ENCODE measurements at regions not wholly inside any gene's neighbourhood (a gene's known extent, or its start where the extent isn't known, plus 50 kb on each side); places are given as distances from the start of the nearest gene placed in this dataset.

DNA sequence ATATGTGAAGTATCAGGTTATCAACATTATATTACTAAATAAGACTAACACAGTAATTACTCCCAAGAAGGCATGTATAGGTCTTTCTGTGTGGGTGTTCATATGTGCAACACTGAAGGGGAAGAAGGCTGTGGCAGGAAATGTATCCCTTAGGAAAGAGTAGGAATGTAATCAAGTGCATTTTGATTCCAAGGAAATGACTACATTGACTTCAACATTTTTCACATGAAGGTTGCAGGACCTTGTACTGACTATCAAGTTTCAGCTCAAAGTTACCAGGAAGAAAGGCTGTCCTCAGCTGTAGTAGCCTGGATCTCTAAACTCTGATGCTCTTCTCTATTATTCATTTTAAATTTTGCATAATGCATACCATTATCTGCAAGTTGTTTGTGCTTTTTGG is 680.8 kb downstream of the NYAP2 start:
- Mint-ChIP-seq H3K9me3 (peaks cover 13 to 20% of the 10 kb centered on the region in 2 experiments), H3K27me3 (ENCODE audit: low read depth) (peaks cover 2% of the 10 kb centered on the region; the same call in 1 of the 2 replicates), H3K4me1 (no peaks in the 10 kb centered on the region), H3K27ac (no peak overlapping the region), H3K4me3 (no peak overlapping the region), H3K36me3 (ENCODE audit: insufficient read depth in 1 of 3, low read depth in 3 of 3) (peaks cover 4 to 11% (median 10%) of the 10 kb centered on the region in 3 experiments)
- no peak overlapping the region for H4K8ac ChIP-seq (replicated peaks; ENCODE audit: insufficient read length, low read depth, low read length)
- H2AFZ ChIP-seq (ENCODE audit: low read length), result no peak overlapping the region
- no peak overlapping the region for H3K4ac ChIP-seq (ENCODE audit: low read depth, low read length)
- H3K27ac ChIP-seq (ENCODE audit: insufficient read length, low read depth, low read length), result no peak overlapping the region
- H2BK20ac ChIP-seq (ENCODE audit: low read depth, low read length, poor library complexity, severe bottlenecking), result no peak overlapping the region
- peaks cover 6% of the 10 kb centered on the region for H3K9me3 ChIP-seq (ENCODE audit: control insufficient read depth, low read depth, low read length)
- H4K5ac ChIP-seq (ENCODE audit: insufficient read length, low read depth, low read length), result no peak overlapping the region
- no peak overlapping the region for H3K56ac ChIP-seq (ENCODE audit: insufficient read length, low read depth, low read length)
- no peak overlapping the region for H3K14ac ChIP-seq (ENCODE audit: insufficient read depth, low read length)
- no peaks in the 10 kb centered on the region for H4K20me1 ChIP-seq (ENCODE audit: control insufficient read depth, insufficient read depth, insufficient read length)
- H3T11ph ChIP-seq (ENCODE audit: low read length), result no peak overlapping the region
- H2AK5ac ChIP-seq (ENCODE audit: insufficient read length, low read length), result no peak overlapping the region
- no peak overlapping the region for H2BK5ac ChIP-seq (ENCODE audit: insufficient read length, low read length)
- no peak overlapping the region for H4K91ac ChIP-seq (ENCODE audit: insufficient read length, low read depth, low read length)
- H3K79me2 ChIP-seq (ENCODE audit: insufficient read depth, low read length), result no peaks in the 10 kb centered on the region
- no peak for DNase-seq
- H3K9ac ChIP-seq (ENCODE audit: extremely low read depth, insufficient read length, low read length), result no peak overlapping the region
- TF ChIP-seq, protein P1, sequence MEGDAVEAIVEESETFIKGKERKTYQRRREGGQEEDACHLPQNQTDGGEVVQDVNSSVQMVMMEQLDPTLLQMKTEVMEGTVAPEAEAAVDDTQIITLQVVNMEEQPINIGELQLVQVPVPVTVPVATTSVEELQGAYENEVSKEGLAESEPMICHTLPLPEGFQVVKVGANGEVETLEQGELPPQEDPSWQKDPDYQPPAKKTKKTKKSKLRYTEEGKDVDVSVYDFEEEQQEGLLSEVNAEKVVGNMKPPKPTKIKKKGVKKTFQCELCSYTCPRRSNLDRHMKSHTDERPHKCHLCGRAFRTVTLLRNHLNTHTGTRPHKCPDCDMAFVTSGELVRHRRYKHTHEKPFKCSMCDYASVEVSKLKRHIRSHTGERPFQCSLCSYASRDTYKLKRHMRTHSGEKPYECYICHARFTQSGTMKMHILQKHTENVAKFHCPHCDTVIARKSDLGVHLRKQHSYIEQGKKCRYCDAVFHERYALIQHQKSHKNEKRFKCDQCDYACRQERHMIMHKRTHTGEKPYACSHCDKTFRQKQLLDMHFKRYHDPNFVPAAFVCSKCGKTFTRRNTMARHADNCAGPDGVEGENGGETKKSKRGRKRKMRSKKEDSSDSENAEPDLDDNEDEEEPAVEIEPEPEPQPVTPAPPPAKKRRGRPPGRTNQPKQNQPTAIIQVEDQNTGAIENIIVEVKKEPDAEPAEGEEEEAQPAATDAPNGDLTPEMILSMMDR (conservative IDR thresholded peaks at IDR 0.05), result no peak
- no peak overlapping the region for H3K23ac ChIP-seq (ENCODE audit: insufficient read length, low read depth, low read length)
- H3K4me1 ChIP-seq (ENCODE audit: insufficient read depth, low read length), result no peaks in the 10 kb centered on the region
- no peaks in the 10 kb centered on the region for H3K27me3 ChIP-seq (ENCODE audit: insufficient read depth, low read length)
- H2BK15ac ChIP-seq (ENCODE audit: low read depth, low read length), result no peak overlapping the region
- H3K23me2 ChIP-seq (ENCODE audit: insufficient read length, low read depth, low read length, poor library complexity, severe bottlenecking), result no peaks in the 10 kb centered on the region
- no peak overlapping the region for H2BK120ac ChIP-seq (ENCODE audit: low read depth, low read length, poor library complexity, severe bottlenecking)
- H2BK12ac ChIP-seq (ENCODE audit: insufficient read length, low read depth, low read length), result no peak overlapping the region
- no peak overlapping the region for H3K4me2 ChIP-seq (ENCODE audit: insufficient read depth, insufficient read length, low read length)
- H3K79me1 ChIP-seq (ENCODE audit: insufficient read depth, low read depth, low read length, poor library complexity, severe bottlenecking), result no peaks in the 10 kb centered on the region
- H3K18ac ChIP-seq (ENCODE audit: insufficient read length, low read depth, low read length), result no peak overlapping the region

All from H9 (cell line).